ENCODE measurements at regions not wholly inside any gene's neighbourhood (a gene's known extent, or its start where the extent isn't known, plus 50 kb on each side); places are given as distances from the start of the nearest gene placed in this dataset.
A peak's percentile ranks its signal among the peaks of the same experiment; 100 is the strongest.

DNA sequence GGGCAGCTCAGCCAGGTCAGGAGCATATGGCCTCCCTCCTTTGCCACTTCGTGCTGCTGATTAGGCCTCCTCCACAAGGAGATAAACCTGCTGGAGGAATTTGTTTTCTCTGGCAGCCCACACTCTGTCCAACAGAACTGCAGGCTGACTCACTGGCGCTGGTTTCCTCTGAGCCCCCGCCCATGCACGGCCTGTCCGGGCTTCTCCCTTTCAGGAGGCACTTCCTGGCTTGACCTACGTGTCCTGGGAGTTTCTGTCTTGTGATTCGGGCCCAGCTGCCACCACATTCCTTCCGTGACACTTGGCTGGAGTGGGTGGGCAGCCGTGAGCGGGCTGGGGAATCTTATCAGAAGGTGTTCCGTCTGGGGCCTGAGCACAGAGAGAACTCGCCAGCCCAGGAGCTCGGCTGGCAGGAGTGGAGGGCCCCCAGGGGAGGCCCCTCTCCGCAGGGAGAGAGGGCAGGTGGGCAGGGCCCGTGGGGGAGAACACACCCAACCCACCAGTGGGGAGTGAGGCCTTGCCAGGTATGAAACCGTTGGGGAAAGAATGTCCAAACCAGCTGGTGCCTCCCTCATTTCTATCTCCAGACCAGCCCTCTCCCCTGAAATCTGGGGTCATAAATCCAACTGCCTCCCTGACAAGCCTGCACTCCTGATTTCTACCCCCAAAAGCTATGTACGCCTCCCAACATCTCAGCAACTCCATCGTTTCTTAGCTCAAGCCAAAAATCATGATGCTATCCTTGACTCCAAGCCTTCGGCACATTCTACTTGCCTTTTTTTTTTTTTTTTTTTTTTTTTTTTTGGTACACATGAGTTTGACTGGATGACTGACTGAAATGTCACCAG, 110.6 kb upstream of the MEF2A start:
- H3K27me3 ChIP-seq = no peaks in the 10 kb centered on the region
- 38 to 74% methylated on average over 3 to 7 of the region's 19 CpGs for WGBS, 2 donors (ENCODE audit: low coverage in 1 of 2)
- ATAC-seq = peak; percentile 93
- H3K9me3 ChIP-seq = no peaks in the 10 kb centered on the region
- H3K4me3 ChIP-seq = no peak overlapping the region
- H3K4me1 ChIP-seq = peaks cover 0 to 53% (median 37%) of the 10 kb centered on the region in 3 donors
- H3K36me3 ChIP-seq = no peaks in the 10 kb centered on the region
- peak overlapping the region; percentile 16 to 90 (median 86) for H3K27ac ChIP-seq
- TF ChIP-seq POLR2AphosphoS5 (IDR thresholded peaks at IDR 0.05) (peak; percentile 82), POLR2A (IDR thresholded peaks at IDR 0.05) (peak in 1 of 2 donors; percentile 10), CTCF (IDR thresholded peaks at IDR 0.05) (peak in 1 of 4 experiments; percentile 15), EP300 (IDR thresholded peaks at IDR 0.05) (no peak)

DNA sequence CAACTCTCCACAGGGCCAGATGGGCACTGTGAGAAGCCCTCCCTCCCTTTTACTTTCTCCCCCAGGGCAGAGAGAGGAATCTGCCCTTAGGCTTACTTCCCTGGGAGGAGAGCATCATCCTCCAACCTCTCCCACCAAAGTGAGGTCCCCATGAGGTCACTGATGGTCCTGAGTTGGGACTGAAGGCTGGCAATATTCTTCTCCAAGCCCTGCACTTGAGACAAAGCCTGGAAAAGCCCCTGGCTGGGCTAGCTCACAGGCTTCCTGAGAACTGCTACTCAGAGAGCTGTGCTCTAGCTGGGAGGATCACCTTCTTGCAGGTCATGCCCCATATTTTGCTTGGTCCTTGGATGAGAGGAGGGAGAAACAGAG, 110.0 kb upstream of the MEF2A start:
- no peak for TF ChIP-seq POLR2A (IDR thresholded peaks at IDR 0.05)
- TF ChIP-seq EP300 (IDR thresholded peaks at IDR 0.05) = no peak
- no peak for TF ChIP-seq CTCF (IDR thresholded peaks at IDR 0.05)
- no peak for TF ChIP-seq POLR2AphosphoS5 (IDR thresholded peaks at IDR 0.05)
- no peak overlapping the region for H3K4me3 ChIP-seq
- peaks cover 0 to 48% (median 37%) of the 10 kb centered on the region in 3 donors for H3K4me1 ChIP-seq
- H3K9me3 ChIP-seq = no peaks in the 10 kb centered on the region
- peak overlapping the region in 3 of 4 donors; percentile 86 to 90 (median 87) for H3K27ac ChIP-seq
- no peak for ATAC-seq
- no peaks in the 10 kb centered on the region for H3K27me3 ChIP-seq
- H3K36me3 ChIP-seq = no peaks in the 10 kb centered on the region

DNA sequence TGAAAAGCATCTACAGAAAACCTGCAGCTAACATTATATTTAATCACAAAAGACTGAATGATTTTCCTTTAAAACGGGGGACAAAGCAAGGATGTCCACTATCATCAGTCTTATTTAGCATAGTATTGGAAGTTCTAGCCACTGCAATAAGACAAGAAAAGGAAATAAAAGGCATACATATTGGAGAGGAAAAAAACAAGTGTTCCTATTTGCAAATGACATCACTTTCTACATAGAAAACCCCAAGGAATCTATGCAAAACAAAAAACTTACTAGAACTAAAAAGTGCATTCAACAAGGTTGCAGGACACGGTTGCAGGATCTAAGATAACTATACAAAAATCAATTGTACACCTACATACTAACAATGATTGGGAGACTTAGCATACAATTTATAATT, 101.6 kb upstream of the MEF2A start:
- TF ChIP-seq POLR2A (IDR thresholded peaks at IDR 0.05) = no peak
- TF ChIP-seq POLR2AphosphoS5 (IDR thresholded peaks at IDR 0.05) = no peak
- no peak for TF ChIP-seq CTCF (IDR thresholded peaks at IDR 0.05)
- no peak for TF ChIP-seq EP300 (IDR thresholded peaks at IDR 0.05)
- Histone ChIP-seq H3K4me1 (no peaks in the 10 kb centered on the region), H3K27ac (no peak overlapping the region), H3K9me3 (peaks cover 0 to 22% (median 0%) of the 10 kb centered on the region in 3 donors), H3K4me3 (no peak overlapping the region), H3K36me3 (no peaks in the 10 kb centered on the region), H3K27me3 (no peaks in the 10 kb centered on the region)
- WGBS, 2 donors (ENCODE audit: low coverage in 1 of 2) = 85 to 87% methylated on average over 2 of the region's 2 CpGs
- no peak for ATAC-seq

DNA sequence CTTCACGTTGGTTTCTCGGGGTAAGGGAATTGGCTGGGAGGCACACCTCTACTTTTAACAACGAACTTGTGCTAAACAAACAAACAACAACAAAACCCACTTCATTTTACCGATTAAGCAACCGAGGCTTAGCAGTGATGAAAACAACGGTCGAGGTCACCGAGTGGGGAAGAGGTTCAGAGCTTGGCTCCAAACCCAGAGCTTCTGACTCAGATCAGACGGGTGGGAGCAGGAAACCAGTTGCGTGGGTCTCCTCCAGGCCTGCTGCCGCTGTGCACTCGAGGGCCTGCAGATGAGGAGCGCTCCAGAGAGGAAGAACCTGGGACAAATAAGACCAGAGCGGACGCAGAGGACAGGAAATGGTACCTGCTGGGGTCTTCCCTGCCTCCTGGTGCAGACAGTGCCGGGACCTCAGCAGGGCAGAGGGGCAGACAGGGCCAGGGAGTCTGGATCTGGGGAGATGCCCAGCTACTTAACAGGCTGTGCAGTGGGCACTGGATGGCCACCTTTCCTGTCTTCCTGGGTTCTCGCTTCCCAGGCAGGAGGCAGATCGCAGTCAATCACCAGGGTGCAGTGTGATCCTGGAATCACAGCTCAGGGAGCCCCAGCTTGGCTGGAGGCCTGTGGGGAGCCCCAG, 99.0 kb upstream of the MEF2A start:
- Histone ChIP-seq H3K4me1 (no peaks in the 10 kb centered on the region), H3K9me3 (peaks cover 0 to 22% (median 0%) of the 10 kb centered on the region in 3 donors), H3K27me3 (no peaks in the 10 kb centered on the region), H3K36me3 (no peaks in the 10 kb centered on the region), H3K4me3 (no peak overlapping the region), H3K27ac (no peak overlapping the region)
- TF ChIP-seq POLR2AphosphoS5 (IDR thresholded peaks at IDR 0.05) = no peak
- no peak for TF ChIP-seq CTCF (IDR thresholded peaks at IDR 0.05)
- TF ChIP-seq EP300 (IDR thresholded peaks at IDR 0.05) = no peak
- no peak for TF ChIP-seq POLR2A (IDR thresholded peaks at IDR 0.05)
- ATAC-seq = no peak
- 85 to 90% methylated on average over 14 of the region's 18 CpGs for WGBS, 2 donors (ENCODE audit: low coverage in 1 of 2)

DNA sequence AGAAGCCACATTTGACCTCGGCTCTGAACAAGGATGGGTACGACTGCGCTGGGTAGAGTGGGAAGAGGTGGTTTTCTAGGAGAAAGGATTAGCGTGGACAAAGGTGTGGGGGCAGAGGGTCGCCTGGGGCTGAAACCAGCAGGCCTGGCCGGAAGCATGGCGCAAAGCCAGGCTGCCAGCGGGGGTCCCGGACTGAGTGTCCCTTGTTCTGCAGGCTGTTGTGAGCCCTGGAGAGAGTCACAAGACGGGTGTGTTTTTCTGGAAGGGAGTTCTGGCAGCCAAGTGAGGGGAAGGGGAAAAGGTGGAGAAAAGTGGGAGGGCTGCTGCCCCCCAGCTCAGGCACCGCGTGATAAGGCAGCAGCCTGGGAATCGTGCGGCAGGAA, 98.5 kb upstream of the MEF2A start:
- H3K9me3 ChIP-seq = peaks cover 0 to 22% (median 0%) of the 10 kb centered on the region in 3 donors
- ATAC-seq = no peak
- no peaks in the 10 kb centered on the region for H3K36me3 ChIP-seq
- no peak overlapping the region for H3K27ac ChIP-seq
- no peak for TF ChIP-seq CTCF (IDR thresholded peaks at IDR 0.05)
- no peak for TF ChIP-seq EP300 (IDR thresholded peaks at IDR 0.05)
- no peak for TF ChIP-seq POLR2A (IDR thresholded peaks at IDR 0.05)
- no peak for TF ChIP-seq POLR2AphosphoS5 (IDR thresholded peaks at IDR 0.05)
- WGBS, 2 donors (ENCODE audit: low coverage in 1 of 2) = 73 to 86% methylated on average over 11 of the region's 14 CpGs
- H3K4me3 ChIP-seq = no peak overlapping the region
- H3K27me3 ChIP-seq = no peaks in the 10 kb centered on the region
- H3K4me1 ChIP-seq = no peaks in the 10 kb centered on the region

All from gastroesophageal sphincter (tissue), 4 donors.